Nephron (organoid): ENCODE measurements at regions not wholly inside any gene's neighbourhood (a gene's known extent, or its start where the extent isn't known, plus 50 kb on each side); places are given as distances from the start of the nearest gene placed in this dataset.
"Not testable (repeated sequence)": the region's sequence is repeated elsewhere in the genome, so short reads cannot be mapped to it uniquely, and the experiment has no call there.

Experiments used
- H3K27ac Mint-ChIP-seq, 3 experiments: 2 replicates each; pipeline ENCODE4 v1.8.0; 2020; ENCODE audit warnings: mixed read lengths in 3 of 3, mild to moderate bottlenecking in 2 of 3, moderate library complexity in 1 of 3
- H3K27me3 Mint-ChIP-seq: 2 replicates; pipeline ENCODE4 v1.8.0; 2021; ENCODE audit warnings: low read depth, mild to moderate bottlenecking, moderate library complexity, mixed read lengths
- H3K36me3 Mint-ChIP-seq: 2 replicates; pipeline ENCODE4 v1.8.0; 2020; ENCODE audit warnings: low read depth, mixed read lengths
- H3K4me1 Mint-ChIP-seq: 2 replicates; pipeline ENCODE4 v1.8.0; 2020; ENCODE audit warnings: mixed read lengths
- H3K4me3 Mint-ChIP-seq, 3 experiments: 2 replicates each; pipeline ENCODE4 v1.8.0; 2020; ENCODE audit warnings: mild to moderate bottlenecking in 3 of 3, mixed read lengths in 3 of 3, moderate library complexity in 2 of 3
- H3K9me3 Mint-ChIP-seq: 2 replicates; pipeline ENCODE4 v1.8.0; 2020; ENCODE audit warnings: mixed read lengths
- TF ChIP-seq, protein P1 (sequence below), 3 experiments: fragments of 200-600 bp; sonication (generic); IDR thresholded peaks; one replicate each; pipeline ENCODE4 v1.5.0; 2021; ENCODE audit warnings: antibody characterized with exemption in 3 of 3; ENCODE audit not compliant: unreplicated experiment in 3 of 3

DNA sequence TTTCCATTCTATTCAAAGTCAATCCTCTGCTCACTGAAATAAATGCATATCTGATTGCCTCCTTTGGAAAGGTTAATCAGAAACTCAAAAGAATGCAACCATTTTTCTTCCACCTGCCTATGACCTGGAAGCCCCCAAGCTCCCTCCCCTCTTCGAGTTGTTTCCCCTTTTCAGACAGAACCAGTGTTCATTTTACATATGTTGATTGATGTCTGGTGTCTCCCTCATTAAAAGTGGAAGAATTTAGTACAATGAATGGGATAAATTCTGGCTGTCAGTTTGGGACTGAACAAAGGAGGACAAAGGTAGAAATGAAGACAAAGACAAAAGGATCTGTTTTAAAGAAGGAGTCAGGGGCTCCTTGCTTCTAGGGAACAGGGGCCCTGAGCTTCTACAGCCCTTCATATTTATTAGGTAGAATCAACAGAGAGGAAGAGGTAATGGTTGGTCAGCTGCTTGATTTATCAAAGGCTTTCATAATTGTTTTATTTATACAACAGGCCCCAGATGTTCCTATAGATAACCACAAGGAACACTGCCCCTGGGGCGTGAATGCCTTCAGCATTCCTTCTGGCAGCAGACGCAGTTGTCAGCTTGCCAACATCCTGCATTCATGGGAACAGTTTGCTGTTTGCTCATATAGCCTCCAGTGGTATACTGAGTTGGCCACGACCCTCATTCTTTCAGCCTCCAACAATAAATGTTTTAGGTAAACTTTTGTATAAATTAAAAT, 949.8 kb upstream of the LRATD1 start:
- Mint-ChIP-seq H3K4me3 (no peak overlapping the region), H3K4me1 (no peaks in the 10 kb centered on the region), H3K27me3 (no peaks in the 10 kb centered on the region), H3K27ac (no peak overlapping the region), H3K36me3 (peaks cover 4% of the 10 kb centered on the region), H3K9me3 (peaks cover 23% of the 10 kb centered on the region)
- TF ChIP-seq, protein P1, sequence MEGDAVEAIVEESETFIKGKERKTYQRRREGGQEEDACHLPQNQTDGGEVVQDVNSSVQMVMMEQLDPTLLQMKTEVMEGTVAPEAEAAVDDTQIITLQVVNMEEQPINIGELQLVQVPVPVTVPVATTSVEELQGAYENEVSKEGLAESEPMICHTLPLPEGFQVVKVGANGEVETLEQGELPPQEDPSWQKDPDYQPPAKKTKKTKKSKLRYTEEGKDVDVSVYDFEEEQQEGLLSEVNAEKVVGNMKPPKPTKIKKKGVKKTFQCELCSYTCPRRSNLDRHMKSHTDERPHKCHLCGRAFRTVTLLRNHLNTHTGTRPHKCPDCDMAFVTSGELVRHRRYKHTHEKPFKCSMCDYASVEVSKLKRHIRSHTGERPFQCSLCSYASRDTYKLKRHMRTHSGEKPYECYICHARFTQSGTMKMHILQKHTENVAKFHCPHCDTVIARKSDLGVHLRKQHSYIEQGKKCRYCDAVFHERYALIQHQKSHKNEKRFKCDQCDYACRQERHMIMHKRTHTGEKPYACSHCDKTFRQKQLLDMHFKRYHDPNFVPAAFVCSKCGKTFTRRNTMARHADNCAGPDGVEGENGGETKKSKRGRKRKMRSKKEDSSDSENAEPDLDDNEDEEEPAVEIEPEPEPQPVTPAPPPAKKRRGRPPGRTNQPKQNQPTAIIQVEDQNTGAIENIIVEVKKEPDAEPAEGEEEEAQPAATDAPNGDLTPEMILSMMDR (IDR thresholded peaks at IDR 0.05; ENCODE audit: unreplicated experiment in 3 of 3) = no peak

DNA sequence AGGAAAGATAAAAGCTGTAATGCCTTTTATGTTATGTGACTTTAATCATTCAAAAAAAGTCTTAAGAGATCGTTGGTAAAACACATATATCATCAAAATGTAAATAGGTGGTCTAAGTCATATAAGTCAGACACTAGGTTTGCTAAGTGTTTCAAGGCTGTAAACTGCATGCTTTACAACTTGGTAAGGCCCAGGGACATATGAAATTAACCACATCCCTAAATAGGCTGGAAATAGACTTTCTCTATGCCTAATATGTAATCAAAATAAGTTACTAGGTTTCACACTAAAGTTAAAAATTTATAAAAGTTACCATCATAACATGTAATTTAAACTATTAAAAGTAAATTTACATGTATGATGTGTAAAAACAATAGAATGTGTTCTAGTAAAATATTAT, 946.3 kb upstream of the LRATD1 start:
- Mint-ChIP-seq H3K9me3 (peaks cover 28% of the 10 kb centered on the region), H3K27ac (no peak overlapping the region), H3K4me3 (no peak overlapping the region), H3K27me3 (no peaks in the 10 kb centered on the region), H3K4me1 (no peaks in the 10 kb centered on the region), H3K36me3 (peaks cover 4% of the 10 kb centered on the region)
- TF ChIP-seq, protein P1 (IDR thresholded peaks at IDR 0.05; ENCODE audit: unreplicated experiment in 3 of 3) = no peak

DNA sequence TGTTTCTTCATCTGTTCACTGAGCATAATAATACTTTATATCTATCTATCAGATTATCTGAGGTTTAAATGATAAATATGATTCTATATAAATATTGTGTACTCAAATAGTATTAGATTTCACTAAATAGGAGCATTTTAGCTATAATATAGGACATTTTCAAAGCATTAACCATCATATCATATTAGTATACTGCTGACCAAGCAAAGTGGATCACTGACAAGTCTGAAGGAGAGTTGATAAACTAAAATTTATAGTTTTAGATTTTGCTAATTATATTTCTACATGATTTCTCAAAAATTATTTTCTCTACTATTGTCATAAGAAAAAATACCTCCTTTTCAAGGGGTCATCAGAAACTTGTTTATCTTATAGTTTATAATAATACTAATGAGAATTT, 937.8 kb upstream of the LRATD1 start:
- peaks cover 3% of the 10 kb centered on the region for H3K9me3 Mint-ChIP-seq
- no peaks in the 10 kb centered on the region for H3K36me3 Mint-ChIP-seq
- no peak overlapping the region for H3K27ac Mint-ChIP-seq
- H3K4me1 Mint-ChIP-seq = no peaks in the 10 kb centered on the region
- no peaks in the 10 kb centered on the region for H3K27me3 Mint-ChIP-seq
- TF ChIP-seq, protein P1 (IDR thresholded peaks at IDR 0.05; ENCODE audit: unreplicated experiment in 3 of 3) = no peak
- H3K4me3 Mint-ChIP-seq = no peak overlapping the region

DNA sequence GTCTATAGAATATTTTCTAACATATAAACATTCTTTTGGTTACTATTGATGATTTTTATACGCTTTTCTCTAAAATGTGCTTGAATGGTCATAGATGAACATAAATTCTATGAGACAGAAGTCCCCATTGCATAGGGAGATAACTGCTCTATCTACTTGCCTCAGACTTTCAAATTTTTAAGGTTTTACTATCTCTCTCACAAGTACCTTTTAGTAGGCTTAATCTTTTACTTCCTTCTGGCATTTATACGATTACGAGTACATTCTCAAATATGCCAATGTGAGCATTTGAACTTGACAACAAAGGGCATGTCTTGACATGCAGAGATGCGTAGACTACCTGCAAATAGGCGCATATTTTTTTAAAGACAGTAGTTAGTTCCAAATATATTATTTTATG, 935.9 kb upstream of the LRATD1 start:
- Mint-ChIP-seq H3K27ac (no peak overlapping the region), H3K9me3 (peaks cover 3% of the 10 kb centered on the region), H3K36me3 (no peaks in the 10 kb centered on the region), H3K27me3 (no peaks in the 10 kb centered on the region), H3K4me3 (no peak overlapping the region), H3K4me1 (no peaks in the 10 kb centered on the region)
- TF ChIP-seq, protein P1 (IDR thresholded peaks at IDR 0.05; ENCODE audit: unreplicated experiment in 3 of 3) = no peak

DNA sequence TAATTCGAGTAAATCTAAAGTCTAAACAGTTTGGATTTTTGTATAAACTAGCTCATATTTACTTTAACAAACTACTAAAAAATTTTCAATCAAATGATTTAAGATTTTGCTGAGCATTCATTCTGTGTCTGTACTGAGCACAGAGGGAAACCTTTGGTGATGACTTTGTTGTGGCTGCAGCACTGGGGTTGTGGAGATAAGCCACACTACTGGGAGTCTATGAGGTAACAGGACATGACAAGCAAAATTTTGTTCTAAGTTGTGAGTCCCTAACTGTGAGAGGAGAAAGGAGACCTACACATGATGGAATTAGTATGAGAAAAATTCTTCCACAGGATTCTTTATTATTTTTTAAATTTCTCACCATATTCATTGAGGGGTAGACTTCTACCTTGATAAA, 933.7 kb upstream of the LRATD1 start:
- H3K27ac Mint-ChIP-seq = no peak overlapping the region

DNA sequence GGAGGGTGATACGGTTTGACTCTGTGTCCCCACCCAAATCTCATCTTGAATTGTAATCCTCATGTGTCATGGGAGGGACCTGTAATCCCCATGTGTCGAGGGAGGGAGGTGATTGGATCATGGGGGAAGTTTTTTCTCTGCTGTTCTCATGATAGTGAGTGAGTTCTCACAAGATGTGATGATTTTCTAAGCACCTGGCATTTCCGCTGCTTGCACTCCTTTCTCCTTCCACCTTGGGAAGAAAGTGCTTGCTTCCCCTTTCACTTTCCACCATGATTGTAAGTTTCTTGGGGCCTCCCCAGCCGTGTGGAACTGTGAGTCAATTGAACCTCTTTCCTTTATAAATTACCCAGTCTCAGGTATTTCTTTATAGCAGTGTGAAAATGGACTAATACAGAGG, 932.6 kb upstream of the LRATD1 start:
- not testable (repeated sequence) for H3K27me3 Mint-ChIP-seq, H3K36me3 Mint-ChIP-seq, H3K4me3 Mint-ChIP-seq, H3K4me1 Mint-ChIP-seq, H3K27ac Mint-ChIP-seq, H3K9me3 Mint-ChIP-seq

More for the DNA sequence above, 933.7 kb upstream of the LRATD1 start:
- H3K36me3 Mint-ChIP-seq = no peaks in the 10 kb centered on the region
- TF ChIP-seq, protein P1 (IDR thresholded peaks at IDR 0.05; ENCODE audit: unreplicated experiment in 3 of 3) = no peak
- H3K4me1 Mint-ChIP-seq = no peaks in the 10 kb centered on the region
- no peak overlapping the region for H3K4me3 Mint-ChIP-seq
- H3K9me3 Mint-ChIP-seq = peaks cover 3% of the 10 kb centered on the region
- no peaks in the 10 kb centered on the region for H3K27me3 Mint-ChIP-seq
